H9 (cell line): ENCODE measurements at regions not wholly inside any gene's neighbourhood (a gene's known extent, or its start where the extent isn't known, plus 50 kb on each side); places are given as distances from the start of the nearest gene placed in this dataset.

Source experiments
- DNase-seq: peaks from one replicate; pipeline ENCODE4 v3.0.0-alpha.2; 2017
- H2AFZ ChIP-seq: one replicate; pipeline ENCODE4 v1.6.1; 2013; ENCODE audit warnings: mild to moderate bottlenecking, low read length, control low read depth, moderate library complexity
- H2AK5ac ChIP-seq: 2 replicates; pipeline ENCODE4 v1.6.1; 2013; ENCODE audit warnings: low read length, control low read depth, mixed read lengths; ENCODE audit not compliant: insufficient read length
- H2BK120ac ChIP-seq: one replicate; pipeline ENCODE4 v1.6.1; 2013; ENCODE audit warnings: low read depth, mild to moderate bottlenecking, low read length, control low read depth, inconsistent platforms; ENCODE audit not compliant: poor library complexity, severe bottlenecking
- H2BK12ac ChIP-seq: 2 replicates; pipeline ENCODE4 v1.6.1; 2013; ENCODE audit warnings: low read length, control low read depth, mixed read lengths, low read depth; ENCODE audit not compliant: insufficient read length
- H2BK15ac ChIP-seq: 2 replicates; pipeline ENCODE4 v1.6.1; 2013; ENCODE audit warnings: low read depth, low read length, control low read depth
- H2BK20ac ChIP-seq: one replicate; pipeline ENCODE4 v1.6.1; 2013; ENCODE audit warnings: low read depth, mild to moderate bottlenecking, low read length, control low read depth, inconsistent platforms; ENCODE audit not compliant: poor library complexity, severe bottlenecking
- H2BK5ac ChIP-seq: 2 replicates; pipeline ENCODE4 v1.6.1; 2013; ENCODE audit warnings: low read length, control low read depth, mixed read lengths; ENCODE audit not compliant: insufficient read length
- H3K14ac ChIP-seq: 2 replicates; pipeline ENCODE4 v1.6.1; 2013; ENCODE audit warnings: low read length, control low read depth; ENCODE audit not compliant: insufficient read depth
- H3K18ac ChIP-seq: 2 replicates; pipeline ENCODE4 v1.6.1; 2013; ENCODE audit warnings: low read depth, mild to moderate bottlenecking, mixed read lengths, low read length, control low read depth; ENCODE audit not compliant: insufficient read length
- H3K23ac ChIP-seq: 2 replicates; pipeline ENCODE4 v1.6.1; 2013; ENCODE audit warnings: low read length, control low read depth, mixed read lengths, low read depth; ENCODE audit not compliant: insufficient read length
- H3K23me2 ChIP-seq: 2 replicates; pipeline ENCODE4 v1.6.1; 2013; ENCODE audit warnings: low read depth, mild to moderate bottlenecking, mixed read lengths, low read length, control low read depth; ENCODE audit not compliant: insufficient read length, poor library complexity, severe bottlenecking
- H3K27ac ChIP-seq: 2 replicates; pipeline ENCODE4 v1.5.1; 2013; ENCODE audit warnings: low read length, control low read depth, mixed read lengths, low read depth; ENCODE audit not compliant: insufficient read length
- H3K27me3 ChIP-seq: 2 replicates; pipeline ENCODE4 v1.6.1; 2013; ENCODE audit warnings: low read length, control low read depth, inconsistent platforms; ENCODE audit not compliant: insufficient read depth
- H3K4ac ChIP-seq: 2 replicates; pipeline ENCODE4 v1.6.1; 2013; ENCODE audit warnings: low read depth, mild to moderate bottlenecking, control low read depth, inconsistent platforms, low read length, moderate library complexity
- H3K4me1 ChIP-seq: 2 replicates; pipeline ENCODE4 v1.6.1; 2013; ENCODE audit warnings: low read length, control low read depth, inconsistent platforms; ENCODE audit not compliant: insufficient read depth
- H3K4me2 ChIP-seq: 2 replicates; pipeline ENCODE4 v1.6.1; 2013; ENCODE audit warnings: low read length, control low read depth, mixed read lengths; ENCODE audit not compliant: insufficient read length, insufficient read depth
- H3K56ac ChIP-seq: 2 replicates; pipeline ENCODE4 v1.6.1; 2013; ENCODE audit warnings: low read depth, mild to moderate bottlenecking, mixed read lengths, low read length, control low read depth; ENCODE audit not compliant: insufficient read length
- H3K79me1 ChIP-seq: 2 replicates; pipeline ENCODE4 v1.6.1; 2013; ENCODE audit warnings: low read depth, mild to moderate bottlenecking, moderate library complexity, low read length, control low read depth, inconsistent platforms; ENCODE audit not compliant: insufficient read depth, poor library complexity, severe bottlenecking
- H3K79me2 ChIP-seq: 2 replicates; pipeline ENCODE4 v1.6.1; 2013; ENCODE audit warnings: low read length, control low read depth, inconsistent platforms; ENCODE audit not compliant: insufficient read depth
- H3K9ac ChIP-seq: 2 replicates; pipeline ENCODE4 v1.6.1; 2013; ENCODE audit warnings: low read length, control low read depth, mixed read lengths; ENCODE audit not compliant: insufficient read length; ENCODE audit errors: extremely low read depth
- H3K9me3 ChIP-seq: one replicate; pipeline ENCODE4 v1.6.1; 2013; ENCODE audit warnings: low read depth, low read length, inconsistent platforms; ENCODE audit not compliant: control insufficient read depth
- H3T11ph ChIP-seq: one replicate; pipeline ENCODE4 v1.6.1; 2013; ENCODE audit warnings: mild to moderate bottlenecking, low read length, control low read depth, inconsistent platforms
- H4K20me1 ChIP-seq: one replicate; pipeline ENCODE4 v1.6.1; 2013; ENCODE audit not compliant: control insufficient read depth, insufficient read length, insufficient read depth
- H4K5ac ChIP-seq: 2 replicates; pipeline ENCODE4 v1.6.1; 2013; ENCODE audit warnings: low read depth, mild to moderate bottlenecking, mixed read lengths, low read length, control low read depth; ENCODE audit not compliant: insufficient read length
- H4K8ac ChIP-seq: replicated peaks from 2 replicates; pipeline ENCODE4 v1.6.1; 2013; ENCODE audit warnings: low read length, control low read depth, mixed read lengths, low read depth; ENCODE audit not compliant: insufficient read length
- H4K91ac ChIP-seq: 2 replicates; pipeline ENCODE4 v1.6.1; 2013; ENCODE audit warnings: low read depth, mild to moderate bottlenecking, moderate library complexity, mixed read lengths, low read length, control low read depth; ENCODE audit not compliant: insufficient read length
- H3K27ac Mint-ChIP-seq, 3 experiments: 2 replicates in 2 of 3; 3 replicates in 1 of 3; pipeline ENCODE4 v1.8.0; 2020 to 2021; ENCODE audit warnings: mixed read lengths in 3 of 3, mild to moderate bottlenecking in 1 of 3, moderate library complexity in 1 of 3
- H3K27me3 Mint-ChIP-seq: 2 replicates; pipeline ENCODE4 v1.8.0; 2021; ENCODE audit warnings: low read depth, mild to moderate bottlenecking, moderate library complexity, mixed read lengths
- H3K36me3 Mint-ChIP-seq, 3 experiments: 2 replicates in 2 of 3; 3 replicates in 1 of 3; pipeline ENCODE4 v1.8.0; 2020 to 2021; ENCODE audit warnings: low read depth in 3 of 3, mixed read lengths in 3 of 3; ENCODE audit not compliant: insufficient read depth in 1 of 3
- H3K4me1 Mint-ChIP-seq, 2 experiments: 2 replicates each; pipeline ENCODE4 v1.8.0; 2020; ENCODE audit warnings: mixed read lengths in 2 of 2
- H3K4me3 Mint-ChIP-seq, 2 experiments: 2 replicates in 1 of 2; 3 replicates in 1 of 2; pipeline ENCODE4 v1.8.0; 2020 to 2021; ENCODE audit warnings: mild to moderate bottlenecking in 2 of 2, mixed read lengths in 2 of 2, moderate library complexity in 1 of 2
- H3K9me3 Mint-ChIP-seq, 2 experiments: 2 replicates in 1 of 2; 3 replicates in 1 of 2; pipeline ENCODE4 v1.8.0; 2020; ENCODE audit warnings: mild to moderate bottlenecking in 2 of 2, mixed read lengths in 2 of 2, moderate library complexity in 1 of 2
- TF ChIP-seq, protein P1 (sequence below): fragments of 200-600 bp; sonication (generic); conservative IDR thresholded peaks from 3 replicates; pipeline ENCODE4 v1.8.0; 2021; ENCODE audit warnings: antibody characterized with exemption, mild to moderate bottlenecking

DNA sequence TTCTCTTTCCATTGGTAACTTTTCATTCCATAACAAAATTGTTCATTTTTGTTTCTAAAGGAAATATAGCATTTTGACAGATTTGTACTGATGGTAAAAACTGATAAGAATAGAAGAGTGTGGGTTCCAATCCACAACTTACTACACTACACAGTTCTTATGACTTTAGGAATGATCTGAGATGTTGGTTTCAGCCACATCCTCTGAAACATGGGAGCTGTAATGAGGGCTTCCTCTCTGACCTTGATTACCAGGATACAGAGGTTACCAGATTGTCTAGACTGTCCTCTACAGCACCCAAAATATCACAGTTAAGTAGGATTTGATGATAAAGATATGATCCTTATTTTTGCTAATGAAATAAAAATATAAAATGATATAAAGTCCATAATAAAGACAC is 1184.6 kb downstream of the FLRT2 start:
- Histone ChIP-seq H2BK120ac (no peak overlapping the region), H2AFZ (no peak overlapping the region), H2BK12ac (no peak overlapping the region), H3K18ac (no peak overlapping the region), H2BK20ac (no peak overlapping the region), H4K91ac (no peak overlapping the region), H2AK5ac (no peak overlapping the region), H3K23ac (no peak overlapping the region), H3K27me3 (no peaks in the 10 kb centered on the region), H4K5ac (no peak overlapping the region), H3T11ph (no peak overlapping the region), H3K4me2 (no peak overlapping the region), H3K79me1 (no peaks in the 10 kb centered on the region), H3K27ac (no peak overlapping the region), H3K79me2 (no peaks in the 10 kb centered on the region), H2BK15ac (no peak overlapping the region), H3K9me3 (no peaks in the 10 kb centered on the region), H3K14ac (no peak overlapping the region), H3K4me1 (no peaks in the 10 kb centered on the region), H4K8ac (no peak overlapping the region), H3K9ac (no peak overlapping the region), H3K4ac (no peak overlapping the region), H4K20me1 (no peaks in the 10 kb centered on the region), H2BK5ac (no peak overlapping the region), H3K56ac (no peak overlapping the region), H3K23me2 (no peaks in the 10 kb centered on the region)
- Mint-ChIP-seq H3K4me1 (peaks cover 6 to 8% of the 10 kb centered on the region in 2 experiments), H3K9me3 (no peaks in the 10 kb centered on the region), H3K27ac (no peak overlapping the region), H3K36me3 (no peaks in the 10 kb centered on the region), H3K4me3 (no peak overlapping the region), H3K27me3 (no peaks in the 10 kb centered on the region)
- TF ChIP-seq, protein P1, sequence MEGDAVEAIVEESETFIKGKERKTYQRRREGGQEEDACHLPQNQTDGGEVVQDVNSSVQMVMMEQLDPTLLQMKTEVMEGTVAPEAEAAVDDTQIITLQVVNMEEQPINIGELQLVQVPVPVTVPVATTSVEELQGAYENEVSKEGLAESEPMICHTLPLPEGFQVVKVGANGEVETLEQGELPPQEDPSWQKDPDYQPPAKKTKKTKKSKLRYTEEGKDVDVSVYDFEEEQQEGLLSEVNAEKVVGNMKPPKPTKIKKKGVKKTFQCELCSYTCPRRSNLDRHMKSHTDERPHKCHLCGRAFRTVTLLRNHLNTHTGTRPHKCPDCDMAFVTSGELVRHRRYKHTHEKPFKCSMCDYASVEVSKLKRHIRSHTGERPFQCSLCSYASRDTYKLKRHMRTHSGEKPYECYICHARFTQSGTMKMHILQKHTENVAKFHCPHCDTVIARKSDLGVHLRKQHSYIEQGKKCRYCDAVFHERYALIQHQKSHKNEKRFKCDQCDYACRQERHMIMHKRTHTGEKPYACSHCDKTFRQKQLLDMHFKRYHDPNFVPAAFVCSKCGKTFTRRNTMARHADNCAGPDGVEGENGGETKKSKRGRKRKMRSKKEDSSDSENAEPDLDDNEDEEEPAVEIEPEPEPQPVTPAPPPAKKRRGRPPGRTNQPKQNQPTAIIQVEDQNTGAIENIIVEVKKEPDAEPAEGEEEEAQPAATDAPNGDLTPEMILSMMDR: no peak
- no peak for DNase-seq
